OCI-LY1 (cell line): ENCODE measurements at regions not wholly inside any gene's neighbourhood (a gene's known extent, or its start where the extent isn't known, plus 50 kb on each side); places are given as distances from the start of the nearest gene placed in this dataset.

Experiments used
- H2AFZ ChIP-seq: fragments of 200-600 bp; sonication (generic), shearing (Covaris generic); 2 replicates; pipeline ENCODE4 v1.6.0; 2014; ENCODE audit warnings: antibody characterized with exemption, mild to moderate bottlenecking, low read length
- H3F3A ChIP-seq: fragments of 200-600 bp; sonication (generic), shearing (Covaris generic); 2 replicates; pipeline ENCODE4 v1.6.0; 2014; ENCODE audit warnings: mild to moderate bottlenecking, antibody characterized with exemption, low read length, moderate library complexity; ENCODE audit not compliant: insufficient read depth
- H3K27ac ChIP-seq: fragments of 200-600 bp; sonication (generic); 2 replicates; pipeline ENCODE4 v1.5.1; 2014; ENCODE audit warnings: low read length, mixed run types, mild to moderate bottlenecking, low read depth; ENCODE audit not compliant: poor library complexity, severe bottlenecking
- H3K27me3 ChIP-seq: fragments of 200-600 bp; sonication (generic); 2 replicates; pipeline ENCODE4 v1.6.0; 2014; ENCODE audit warnings: antibody characterized with exemption, mild to moderate bottlenecking, low read length, moderate library complexity; ENCODE audit not compliant: insufficient read depth
- H3K36me3 ChIP-seq: fragments of 200-600 bp; sonication (generic); 2 replicates; pipeline ENCODE4 v1.6.1; 2014; ENCODE audit warnings: mild to moderate bottlenecking, antibody characterized with exemption, low read length, moderate library complexity, mixed read lengths; ENCODE audit not compliant: insufficient read depth
- H3K4me1 ChIP-seq: fragments of 200-600 bp; sonication (generic); 2 replicates; pipeline ENCODE4 v1.5.1; 2014; ENCODE audit warnings: mild to moderate bottlenecking, low read length, moderate library complexity; ENCODE audit not compliant: insufficient read depth, severe bottlenecking
- H3K4me2 ChIP-seq: fragments of 200-600 bp; sonication (generic), shearing (Covaris generic); 2 replicates; pipeline ENCODE4 v1.6.1; 2014; ENCODE audit warnings: low read length
- H3K4me3 ChIP-seq: fragments of 200-600 bp; sonication (generic); 2 replicates; pipeline ENCODE4 v1.5.1; 2014; ENCODE audit warnings: low read length, low read depth, mild to moderate bottlenecking, mixed read lengths; ENCODE audit not compliant: poor library complexity, severe bottlenecking
- H3K79me2 ChIP-seq: fragments of 200-600 bp; shearing (Covaris generic); 2 replicates; pipeline ENCODE4 v1.6.1; 2016; ENCODE audit warnings: mixed run types, low read length, mixed read lengths; ENCODE audit not compliant: insufficient read depth
- H3K9ac ChIP-seq: fragments of 200-600 bp; sonication (generic), shearing (Covaris generic); 2 replicates; pipeline ENCODE4 v1.6.1; 2014; ENCODE audit warnings: mild to moderate bottlenecking, low read length, mixed read lengths
- H3K9me2 ChIP-seq: fragments of 200-600 bp; sonication (generic), shearing (Covaris generic); 2 replicates; pipeline ENCODE4 v1.6.1; 2014; ENCODE audit warnings: low read depth, mild to moderate bottlenecking, low read length, mixed read lengths
- H3K9me3 ChIP-seq: fragments of 200-600 bp; shearing (Covaris generic); 2 replicates; pipeline ENCODE4 v1.6.1; 2014; ENCODE audit warnings: low read length, mixed read lengths
- H4K20me1 ChIP-seq: fragments of 200-600 bp; sonication (generic), shearing (Covaris generic); 2 replicates; pipeline ENCODE4 v1.6.0; 2016; ENCODE audit warnings: mild to moderate bottlenecking, low read length; ENCODE audit not compliant: insufficient read depth
- EZH2 ChIP-seq: fragments of 200-600 bp; sonication (generic), shearing (Covaris generic); IDR thresholded peaks from 2 replicates; pipeline ENCODE4 v1.8.0; 2017; ENCODE audit warnings: borderline replicate concordance, mixed run types, mild to moderate bottlenecking, antibody characterized with exemption, low read length, moderate library complexity, mixed read lengths
- TF ChIP-seq, protein P1 (sequence below): fragments of 200-600 bp; sonication (generic), shearing (Covaris generic); IDR thresholded peaks from 2 replicates; pipeline ENCODE4 v1.5.1; 2017; ENCODE audit warnings: mild to moderate bottlenecking, antibody characterized with exemption, low read length, moderate library complexity, mixed read lengths

DNA sequence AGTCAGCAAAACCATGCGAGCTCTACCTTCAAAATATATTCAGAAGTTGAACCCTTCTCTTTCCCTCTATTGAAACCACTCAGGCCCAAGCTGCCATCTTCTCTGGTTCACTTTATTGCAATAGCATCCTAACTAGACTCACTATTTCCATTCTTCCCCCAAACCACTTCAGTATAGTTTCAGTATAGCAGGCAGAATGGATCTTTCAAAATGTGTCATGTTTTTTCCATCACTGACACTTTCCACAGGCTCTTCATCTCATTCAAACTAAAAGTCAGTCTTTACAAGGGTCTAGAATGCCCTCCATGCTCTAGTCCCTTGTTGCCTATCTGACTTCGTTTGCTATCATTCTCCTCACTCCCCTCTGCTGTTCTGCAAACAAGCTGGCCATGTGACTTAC, 274.4 kb downstream of the IDS start:
- Histone ChIP-seq H4K20me1 (no peaks in the 10 kb centered on the region), H2AFZ (no peak overlapping the region), H3K4me1 (no peaks in the 10 kb centered on the region), H3K27ac (no peak overlapping the region), H3K9me2 (no peaks in the 10 kb centered on the region), H3K36me3 (no peaks in the 10 kb centered on the region), H3K27me3 (no peaks in the 10 kb centered on the region), H3K4me2 (no peak overlapping the region), H3K9ac (no peak overlapping the region), H3F3A (no peaks in the 10 kb centered on the region), H3K9me3 (no peaks in the 10 kb centered on the region), H3K4me3 (no peak overlapping the region), H3K79me2 (no peaks in the 10 kb centered on the region)
- TF ChIP-seq EZH2 = no peak
- TF ChIP-seq, protein P1, sequence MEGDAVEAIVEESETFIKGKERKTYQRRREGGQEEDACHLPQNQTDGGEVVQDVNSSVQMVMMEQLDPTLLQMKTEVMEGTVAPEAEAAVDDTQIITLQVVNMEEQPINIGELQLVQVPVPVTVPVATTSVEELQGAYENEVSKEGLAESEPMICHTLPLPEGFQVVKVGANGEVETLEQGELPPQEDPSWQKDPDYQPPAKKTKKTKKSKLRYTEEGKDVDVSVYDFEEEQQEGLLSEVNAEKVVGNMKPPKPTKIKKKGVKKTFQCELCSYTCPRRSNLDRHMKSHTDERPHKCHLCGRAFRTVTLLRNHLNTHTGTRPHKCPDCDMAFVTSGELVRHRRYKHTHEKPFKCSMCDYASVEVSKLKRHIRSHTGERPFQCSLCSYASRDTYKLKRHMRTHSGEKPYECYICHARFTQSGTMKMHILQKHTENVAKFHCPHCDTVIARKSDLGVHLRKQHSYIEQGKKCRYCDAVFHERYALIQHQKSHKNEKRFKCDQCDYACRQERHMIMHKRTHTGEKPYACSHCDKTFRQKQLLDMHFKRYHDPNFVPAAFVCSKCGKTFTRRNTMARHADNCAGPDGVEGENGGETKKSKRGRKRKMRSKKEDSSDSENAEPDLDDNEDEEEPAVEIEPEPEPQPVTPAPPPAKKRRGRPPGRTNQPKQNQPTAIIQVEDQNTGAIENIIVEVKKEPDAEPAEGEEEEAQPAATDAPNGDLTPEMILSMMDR = no peak

DNA sequence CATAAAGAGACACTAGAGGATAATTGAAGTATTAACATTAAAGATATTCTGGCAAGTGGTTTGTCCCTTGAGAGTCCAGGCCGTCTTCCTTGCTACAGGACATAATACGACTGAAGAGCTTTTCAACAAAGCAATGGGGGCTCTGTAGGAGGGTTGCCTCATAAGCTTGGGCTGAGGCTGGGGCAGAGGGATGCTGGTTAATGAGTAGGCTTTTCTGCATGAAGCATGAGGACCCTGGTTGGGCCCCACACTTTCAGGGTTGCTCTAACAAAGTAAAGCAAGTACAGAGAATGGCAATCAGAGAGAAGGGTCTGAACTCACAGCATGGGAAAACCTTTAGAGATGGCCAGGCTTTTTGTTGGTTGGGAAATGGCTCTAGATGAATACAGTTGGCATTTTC, 281.3 kb downstream of the IDS start:
- Histone ChIP-seq H4K20me1 (no peaks in the 10 kb centered on the region), H3K36me3 (no peaks in the 10 kb centered on the region), H3K9me3 (no peaks in the 10 kb centered on the region), H3K9me2 (no peaks in the 10 kb centered on the region), H2AFZ (no peak overlapping the region), H3F3A (no peaks in the 10 kb centered on the region), H3K4me3 (no peak overlapping the region), H3K4me2 (no peak overlapping the region), H3K27me3 (no peaks in the 10 kb centered on the region), H3K9ac (no peak overlapping the region), H3K27ac (no peak overlapping the region), H3K79me2 (no peaks in the 10 kb centered on the region), H3K4me1 (no peaks in the 10 kb centered on the region)
- no peak for TF ChIP-seq EZH2
- TF ChIP-seq, protein P1 = no peak

DNA sequence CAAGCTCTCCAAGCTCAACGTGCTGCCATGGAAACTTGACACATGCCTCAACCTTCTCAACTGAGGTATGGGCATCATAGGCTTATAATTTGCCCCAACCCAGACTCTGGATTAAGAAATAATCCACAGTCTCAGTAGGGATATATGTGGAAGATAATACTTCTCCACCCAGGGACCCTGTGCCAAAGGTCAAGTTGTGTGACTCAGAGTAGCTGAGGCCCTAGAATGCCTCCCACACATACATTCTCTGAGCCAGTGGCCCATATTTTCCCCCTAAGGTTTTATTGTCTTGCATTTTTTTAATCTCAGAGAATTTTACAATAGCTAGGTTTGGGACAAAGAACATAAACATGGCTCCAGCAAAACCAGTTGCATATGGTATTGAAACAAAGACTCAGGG, 283.1 kb downstream of the IDS start:
- no peak overlapping the region for H3K27ac ChIP-seq
- H3K4me3 ChIP-seq = no peak overlapping the region
- no peaks in the 10 kb centered on the region for H3K9me2 ChIP-seq
- no peak overlapping the region for H3K9ac ChIP-seq
- no peak for TF ChIP-seq EZH2
- TF ChIP-seq, protein P1 = no peak
- H3K4me2 ChIP-seq = no peak overlapping the region
- no peaks in the 10 kb centered on the region for H4K20me1 ChIP-seq
- H3K9me3 ChIP-seq = no peaks in the 10 kb centered on the region
- H3K36me3 ChIP-seq = no peaks in the 10 kb centered on the region
- no peaks in the 10 kb centered on the region for H3F3A ChIP-seq
- H2AFZ ChIP-seq = no peak overlapping the region
- no peaks in the 10 kb centered on the region for H3K27me3 ChIP-seq
- no peaks in the 10 kb centered on the region for H3K4me1 ChIP-seq
- no peaks in the 10 kb centered on the region for H3K79me2 ChIP-seq
